ENCODE measurements at regions not wholly inside any gene's neighbourhood (a gene's known extent, or its start where the extent isn't known, plus 50 kb on each side); places are given as distances from the start of the nearest gene placed in this dataset.

- no peak overlapping the region for H3K4me3 ChIP-seq (ENCODE audit: low read depth, low read length)
- no peak for TF ChIP-seq CTCF (IDR thresholded peaks at IDR 0.05; ENCODE audit: borderline replicate concordance, insufficient read depth, low read depth, low read length)
Observed at GRCh38 chr13:29684441-29684840, 89.0 kb upstream of the SLC7A1 start.

GRCh38 chr13:29683041-29683440 is 87.6 kb upstream of the SLC7A1 start:
- TF ChIP-seq CTCF (IDR thresholded peaks at IDR 0.05; ENCODE audit: borderline replicate concordance, insufficient read depth, low read depth, low read length) = no peak
- H3K4me3 ChIP-seq (ENCODE audit: low read depth, low read length) = no peak overlapping the region

- no peak for TF ChIP-seq CTCF (IDR thresholded peaks at IDR 0.05; ENCODE audit: borderline replicate concordance, insufficient read depth, low read depth, low read length)
Observed at GRCh38 chr13:29681864-29682263, 86.4 kb upstream of the SLC7A1 start.

GRCh38 chr13:29679396-29680053 is 84.0 kb upstream of the SLC7A1 start:
- TF ChIP-seq CTCF (IDR thresholded peaks at IDR 0.05; ENCODE audit: borderline replicate concordance, insufficient read depth, low read depth, low read length) = no peak

More at GRCh38 chr13:29681864-29682263, 86.4 kb upstream of the SLC7A1 start:
- H3K4me3 ChIP-seq (ENCODE audit: low read depth, low read length) = no peak overlapping the region

GRCh38 chr13:29677627-29678026 is 82.1 kb upstream of the SLC7A1 start:
- no peak overlapping the region for H3K4me3 ChIP-seq (ENCODE audit: low read depth, low read length)
- TF ChIP-seq CTCF (IDR thresholded peaks at IDR 0.05; ENCODE audit: borderline replicate concordance, insufficient read depth, low read depth, low read length) = no peak

More at GRCh38 chr13:29679396-29680053, 84.0 kb upstream of the SLC7A1 start:
- no peak overlapping the region for H3K4me3 ChIP-seq (ENCODE audit: low read depth, low read length)

- TF ChIP-seq CTCF (IDR thresholded peaks at IDR 0.05; ENCODE audit: borderline replicate concordance, insufficient read depth, low read depth, low read length) = no peak
- no peak overlapping the region for H3K4me3 ChIP-seq (ENCODE audit: low read depth, low read length)
Observed at GRCh38 chr13:29676941-29677452, 81.5 kb upstream of the SLC7A1 start.

- H3K4me3 ChIP-seq (ENCODE audit: low read depth, low read length) = no peak overlapping the region
- no peak for TF ChIP-seq CTCF (IDR thresholded peaks at IDR 0.05; ENCODE audit: borderline replicate concordance, insufficient read depth, low read depth, low read length)
Observed at GRCh38 chr13:29676535-29676934, 81.0 kb upstream of the SLC7A1 start.
